ENCODE measurements at regions not wholly inside any gene's neighbourhood (a gene's known extent, or its start where the extent isn't known, plus 50 kb on each side); places are given as distances from the start of the nearest gene placed in this dataset.

- TF ChIP-seq CTCF (IDR thresholded peaks at IDR 0.05; ENCODE audit: extremely low read depth in 1 of 2, insufficient read depth in 1 of 2, low read depth in 1 of 2, low read length in 2 of 2) (no peak), EZH2 (IDR thresholded peaks at IDR 0.05; ENCODE audit: borderline replicate concordance, low read depth, low read length, severe bottlenecking) (no peak), POLR2A (IDR thresholded peaks at IDR 0.05; ENCODE audit: low read depth, low read length) (no peak), POLR2AphosphoS5 (IDR thresholded peaks at IDR 0.05; ENCODE audit: insufficient read depth, low read depth, low read length) (no peak), MAX (IDR thresholded peaks at IDR 0.05; ENCODE audit: insufficient read depth, insufficient read length) (no peak), MYC (IDR thresholded peaks at IDR 0.05; ENCODE audit: low read depth, low read length) (no peak)
Measured at GRCh38 chr13:78370231-78370630, 233.1 kb downstream of the POU4F1 start.
